Inferior parietal cortex (tissue), 1 donor: ENCODE measurements at regions not wholly inside any gene's neighbourhood (a gene's known extent, or its start where the extent isn't known, plus 50 kb on each side); places are given as distances from the start of the nearest gene placed in this dataset.

Experiments
- DNase-seq: peaks from one replicate; pipeline ENCODE4 v3.0.0-alpha.2; 2016; ENCODE audit errors: extremely low spot score

GRCh38 chr12:20194171-20194570 lies 174.2 kb upstream of the PDE3A start:
- DNase-seq, result no peak

- no peak for DNase-seq
These were observed 171.6 kb upstream of the PDE3A start for GRCh38 chr12:20196767-20197166.

GRCh38 chr12:20197411-20197810 lies 170.9 kb upstream of the PDE3A start:
- no peak for DNase-seq

- no peak for DNase-seq
These were observed 168.6 kb upstream of the PDE3A start for GRCh38 chr12:20199780-20200179.

GRCh38 chr12:20201733-20202132 lies 166.6 kb upstream of the PDE3A start:
- DNase-seq, result no peak

GRCh38 chr12:20205854-20206253 lies 162.5 kb upstream of the PDE3A start:
- no peak for DNase-seq

GRCh38 chr12:20206410-20206809 lies 161.9 kb upstream of the PDE3A start:
- no peak for DNase-seq

- DNase-seq, result no peak
These were observed 157.6 kb upstream of the PDE3A start for GRCh38 chr12:20210621-20211215.

GRCh38 chr12:20211541-20211940 lies 156.8 kb upstream of the PDE3A start:
- DNase-seq, result no peak

GRCh38 chr12:20211981-20212421 lies 156.3 kb upstream of the PDE3A start:
- peak; percentile 29 for DNase-seq

- DNase-seq, result peak; percentile 74
These were observed 155.4 kb upstream of the PDE3A start for GRCh38 chr12:20212658-20213555.

GRCh38 chr12:20213723-20214625 lies 154.4 kb upstream of the PDE3A start:
- DNase-seq, result no peak

- DNase-seq, result no peak
These were observed 148.0 kb upstream of the PDE3A start for GRCh38 chr12:20220339-20220738.

- DNase-seq, result no peak
These were observed 135.2 kb upstream of the PDE3A start for GRCh38 chr12:20232931-20233675.

GRCh38 chr12:20234474-20234873 lies 133.9 kb upstream of the PDE3A start:
- no peak for DNase-seq

- DNase-seq, result no peak
These were observed 131.2 kb upstream of the PDE3A start for GRCh38 chr12:20237091-20237490.

GRCh38 chr12:20245491-20245890 lies 122.8 kb upstream of the PDE3A start:
- DNase-seq, result no peak

- no peak for DNase-seq
These were observed 119.7 kb upstream of the PDE3A start for GRCh38 chr12:20248646-20249045.

- DNase-seq, result no peak
These were observed 117.6 kb upstream of the PDE3A start for GRCh38 chr12:20250761-20251160.

GRCh38 chr12:20257311-20257710 lies 111.0 kb upstream of the PDE3A start:
- DNase-seq, result no peak

GRCh38 chr12:20259786-20260185 lies 108.6 kb upstream of the PDE3A start:
- no peak for DNase-seq
